Keratinocyte (primary cell): ENCODE measurements at regions not wholly inside any gene's neighbourhood (a gene's known extent, or its start where the extent isn't known, plus 50 kb on each side); places are given as distances from the start of the nearest gene placed in this dataset.

Source experiments
- CTCF ChIP-seq, 3 experiments: IDR thresholded peaks in 1 of 3; conservative IDR thresholded peaks in 1 of 3; optimal IDR thresholded peaks in 1 of 3; 2 replicates in 2 of 3; 3 replicates in 1 of 3; pipeline versions ENCODE3 to v1.5.1; 2011; ENCODE audit warnings: low read length in 3 of 3, mild to moderate bottlenecking in 3 of 3, moderate library complexity in 2 of 3, control low read depth in 1 of 3, inconsistent platforms in 1 of 3; ENCODE audit not compliant: insufficient read depth in 2 of 3; ENCODE audit errors: extremely low read depth in 1 of 3
- EZH2 ChIP-seq: IDR thresholded peaks from one replicate; pipeline ENCODE4 v1.6.1; 2012; ENCODE audit warnings: inconsistent platforms, mild to moderate bottlenecking, low read length, moderate library complexity

DNA sequence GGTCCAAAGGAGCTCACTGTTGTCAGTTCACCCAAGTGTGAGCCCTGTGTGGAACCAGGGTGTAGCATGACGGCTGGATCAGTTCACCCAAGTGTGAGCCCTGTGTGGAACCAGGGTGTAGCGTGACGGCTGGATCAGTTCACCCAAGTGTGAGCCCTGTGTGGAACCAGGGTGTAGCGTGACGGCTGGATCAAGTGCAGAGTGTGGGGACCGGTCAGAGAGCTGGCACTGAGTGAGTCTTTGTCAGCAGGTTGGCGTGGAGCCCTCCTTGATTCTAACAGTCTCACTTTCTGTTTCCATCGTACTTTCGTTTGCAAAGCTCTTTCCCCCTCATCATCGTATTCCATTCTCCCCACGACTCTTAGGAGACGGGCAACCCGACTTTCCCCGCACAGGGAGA, 57.9 kb upstream of the DLG1 start:
- TF ChIP-seq CTCF (optimal IDR thresholded peaks at IDR 0.05 in 1 of 3, IDR thresholded peaks at IDR 0.05 in 1 of 3, conservative IDR thresholded peaks at IDR 0.05 in 1 of 3; ENCODE audit: extremely low read depth in 1 of 3, insufficient read depth in 2 of 3, low read length in 3 of 3) = no peak
- TF ChIP-seq EZH2 = no peak
